Chondrocyte (in vitro differentiated cells): ENCODE measurements at regions not wholly inside any gene's neighbourhood (a gene's known extent, or its start where the extent isn't known, plus 50 kb on each side); places are given as distances from the start of the nearest gene placed in this dataset.

Experiments used
- DNase-seq: peaks from one replicate; pipeline ENCODE4 v3.0.0; 2021; ENCODE audit warnings: mixed read lengths, low spot score
- H3K27ac Mint-ChIP-seq: one replicate; pipeline ENCODE4 v1.8.0; 2021; ENCODE audit warnings: mild to moderate bottlenecking, moderate library complexity, mixed read lengths; ENCODE audit not compliant: unreplicated experiment
- H3K27me3 Mint-ChIP-seq: 2 replicates; pipeline ENCODE4 v1.8.0; 2021; ENCODE audit warnings: low read depth, mixed read lengths
- H3K36me3 Mint-ChIP-seq: 2 replicates; pipeline ENCODE4 v1.8.0; 2021; ENCODE audit warnings: low read depth, mixed read lengths
- H3K4me1 Mint-ChIP-seq: 2 replicates; pipeline ENCODE4 v1.8.0; 2021; ENCODE audit warnings: low read depth, mild to moderate bottlenecking, mixed read lengths
- H3K4me3 Mint-ChIP-seq: one replicate; pipeline ENCODE4 v1.8.0; 2021; ENCODE audit warnings: mild to moderate bottlenecking, moderate library complexity, mixed read lengths; ENCODE audit not compliant: unreplicated experiment
- H3K9me3 Mint-ChIP-seq: 2 replicates; pipeline ENCODE4 v1.8.0; 2021; ENCODE audit warnings: low read depth, mixed read lengths
- TF ChIP-seq, protein P1 (sequence below): fragments of 200-600 bp; sonication (generic); IDR thresholded peaks from 2 replicates; pipeline ENCODE4 v1.5.0; 2021; ENCODE audit warnings: antibody characterized with exemption, mild to moderate bottlenecking, moderate library complexity

DNA sequence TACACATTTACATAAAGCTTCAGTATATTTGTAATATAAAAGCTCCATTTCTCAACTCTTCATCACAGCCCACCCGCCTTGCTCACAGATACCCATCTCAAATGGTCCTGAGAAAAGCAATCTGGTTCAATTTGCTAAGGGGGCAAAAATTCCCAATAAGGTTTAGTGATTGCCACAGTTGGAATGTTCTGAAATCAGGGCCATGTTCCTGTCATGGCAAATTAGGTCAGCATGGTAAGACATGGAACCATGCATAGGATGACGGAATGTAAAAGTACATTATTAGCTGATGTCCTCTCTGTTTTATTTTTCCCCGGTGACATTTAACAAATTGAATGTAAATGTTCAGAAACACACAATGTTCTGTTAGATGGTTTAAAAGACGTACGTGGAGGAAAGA lies 274.3 kb downstream of the MZT1 start:
- Mint-ChIP-seq H3K36me3 (no peaks in the 10 kb centered on the region), H3K27me3 (peaks cover 3% of the 10 kb centered on the region), H3K4me3 (no peak overlapping the region), H3K27ac (no peak overlapping the region), H3K4me1 (no peaks in the 10 kb centered on the region), H3K9me3 (peaks cover 6% of the 10 kb centered on the region)
- no peak for DNase-seq
- TF ChIP-seq, protein P1, sequence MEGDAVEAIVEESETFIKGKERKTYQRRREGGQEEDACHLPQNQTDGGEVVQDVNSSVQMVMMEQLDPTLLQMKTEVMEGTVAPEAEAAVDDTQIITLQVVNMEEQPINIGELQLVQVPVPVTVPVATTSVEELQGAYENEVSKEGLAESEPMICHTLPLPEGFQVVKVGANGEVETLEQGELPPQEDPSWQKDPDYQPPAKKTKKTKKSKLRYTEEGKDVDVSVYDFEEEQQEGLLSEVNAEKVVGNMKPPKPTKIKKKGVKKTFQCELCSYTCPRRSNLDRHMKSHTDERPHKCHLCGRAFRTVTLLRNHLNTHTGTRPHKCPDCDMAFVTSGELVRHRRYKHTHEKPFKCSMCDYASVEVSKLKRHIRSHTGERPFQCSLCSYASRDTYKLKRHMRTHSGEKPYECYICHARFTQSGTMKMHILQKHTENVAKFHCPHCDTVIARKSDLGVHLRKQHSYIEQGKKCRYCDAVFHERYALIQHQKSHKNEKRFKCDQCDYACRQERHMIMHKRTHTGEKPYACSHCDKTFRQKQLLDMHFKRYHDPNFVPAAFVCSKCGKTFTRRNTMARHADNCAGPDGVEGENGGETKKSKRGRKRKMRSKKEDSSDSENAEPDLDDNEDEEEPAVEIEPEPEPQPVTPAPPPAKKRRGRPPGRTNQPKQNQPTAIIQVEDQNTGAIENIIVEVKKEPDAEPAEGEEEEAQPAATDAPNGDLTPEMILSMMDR: no peak

GRCh38 chr13:72448082-72448481 lies 279.3 kb downstream of the MZT1 start:
- Mint-ChIP-seq H3K36me3 (no peaks in the 10 kb centered on the region), H3K9me3 (peaks cover 8% of the 10 kb centered on the region), H3K4me3 (no peak overlapping the region), H3K4me1 (no peaks in the 10 kb centered on the region), H3K27ac (no peak overlapping the region), H3K27me3 (peaks cover 6% of the 10 kb centered on the region)
- no peak for DNase-seq
- TF ChIP-seq, protein P1: no peak

DNA sequence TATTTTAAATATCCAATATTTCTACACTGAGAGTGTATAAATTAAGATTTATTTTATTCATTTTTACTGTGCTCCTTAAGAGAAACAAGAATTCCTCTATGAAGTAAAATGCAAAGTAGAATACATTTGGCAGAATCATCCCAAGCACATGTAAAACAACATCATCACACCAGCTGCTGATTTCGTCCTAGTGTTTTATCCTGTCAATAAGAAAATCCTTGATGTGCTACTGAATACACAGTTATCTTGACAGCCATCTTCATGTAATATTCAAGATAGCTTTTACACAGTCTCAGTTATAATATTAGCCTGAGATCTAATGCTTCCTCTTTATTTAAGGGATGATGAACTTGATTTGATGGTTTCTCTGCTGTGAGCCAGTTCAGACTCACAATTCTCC lies 282.4 kb downstream of the MZT1 start:
- Mint-ChIP-seq H3K4me1 (no peaks in the 10 kb centered on the region), H3K27me3 (peaks cover 6% of the 10 kb centered on the region), H3K4me3 (no peak overlapping the region), H3K9me3 (peaks cover 8% of the 10 kb centered on the region), H3K27ac (no peak overlapping the region), H3K36me3 (no peaks in the 10 kb centered on the region)
- no peak for DNase-seq
- TF ChIP-seq, protein P1: no peak

DNA sequence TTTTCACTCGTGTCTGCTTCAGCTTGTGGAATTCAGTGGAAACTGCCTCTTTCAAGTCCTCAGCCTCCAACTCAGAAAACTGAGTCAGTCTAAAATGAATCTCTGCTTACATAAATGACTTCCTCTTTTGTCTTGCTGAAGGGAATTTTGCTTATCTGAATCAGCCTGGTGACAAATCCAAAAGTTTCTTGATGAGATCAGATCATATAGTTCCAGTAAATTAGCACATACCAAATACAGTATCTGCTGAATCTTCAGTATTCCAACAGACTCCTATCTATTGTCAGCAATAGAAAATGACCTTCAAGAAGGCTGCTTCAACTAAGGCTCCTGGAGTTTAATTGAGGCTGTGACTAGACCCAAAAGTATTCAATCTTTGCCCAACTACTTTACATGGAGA lies 290.0 kb downstream of the MZT1 start:
- Mint-ChIP-seq H3K9me3 (no peaks in the 10 kb centered on the region), H3K4me3 (no peak overlapping the region), H3K4me1 (peaks cover 6% of the 10 kb centered on the region), H3K27me3 (no peaks in the 10 kb centered on the region), H3K36me3 (no peaks in the 10 kb centered on the region), H3K27ac (no peak overlapping the region)
- DNase-seq: no peak
- TF ChIP-seq, protein P1: no peak

GRCh38 chr13:72435251-72435650 lies 292.2 kb downstream of the MZT1 start:
- no peaks in the 10 kb centered on the region for H3K9me3 Mint-ChIP-seq
- H3K4me3 Mint-ChIP-seq: no peak overlapping the region
- DNase-seq: no peak
- peaks cover 7% of the 10 kb centered on the region for H3K27me3 Mint-ChIP-seq
- H3K4me1 Mint-ChIP-seq: peaks cover 6% of the 10 kb centered on the region
- no peaks in the 10 kb centered on the region for H3K36me3 Mint-ChIP-seq
- H3K27ac Mint-ChIP-seq: no peak overlapping the region
- TF ChIP-seq, protein P1: no peak
